ENCODE measurements at regions not wholly inside any gene's neighbourhood (a gene's known extent, or its start where the extent isn't known, plus 50 kb on each side); places are given as distances from the start of the nearest gene placed in this dataset.
A peak's percentile ranks its signal among the peaks of the same experiment; 100 is the strongest.

- H3K4me3 ChIP-seq, result no peak overlapping the region
- POLR2A ChIA-PET, result interaction anchor here (0.5 kb wide), 1 partner anchor 20 kb away, joined by 3 read pairs; no protein-coding TSS in a partner anchor
- no peak overlapping the region for H3K4me2 ChIP-seq
- WGBS (ENCODE audit: missing lambda C conversion rate), result 15% methylated on average over 6 of the region's 6 CpGs
- TF ChIP-seq FOSB (CRISPR knock-in tag; IDR thresholded peaks at IDR 0.05) (no peak), POLR2AphosphoS2 (conservative IDR thresholded peaks at IDR 0.05; ENCODE audit: low read length) (no peak), CBX8 (IDR thresholded peaks at IDR 0.05) (no peak), CBX2 (IDR thresholded peaks at IDR 0.05; ENCODE audit: borderline replicate concordance, low read depth) (no peak), E2F6 (IDR thresholded peaks at IDR 0.05; ENCODE audit: borderline replicate concordance, low read depth) (no peak), JUN (IDR thresholded peaks at IDR 0.05) (no peak), PHF8 (IDR thresholded peaks at IDR 0.05; ENCODE audit: borderline replicate concordance, low read depth) (no peak), RFX5 (IDR thresholded peaks at IDR 0.05) (no peak), ZC3H11A (IDR thresholded peaks at IDR 0.05) (no peak), TP53 (CRISPR knock-in tag; IDR thresholded peaks at IDR 0.05) (no peak), ESRRA (IDR thresholded peaks at IDR 0.05; ENCODE audit: borderline replicate concordance, low read length) (no peak), JUNB (IDR thresholded peaks at IDR 0.05) (no peak), ATOH8 (CRISPR knock-in tag; IDR thresholded peaks at IDR 0.05; ENCODE audit: low read depth) (no peak), HOXB13 (CRISPR knock-in tag; IDR thresholded peaks at IDR 0.05; ENCODE audit: low read depth) (no peak), HDAC2 (IDR thresholded peaks at IDR 0.05) (no peak), MAFK (IDR thresholded peaks at IDR 0.05; ENCODE audit: partially characterized antibody) (no peak)
- DNase-seq (ENCODE audit: low read depth in 1 of 2, low spot score in 1 of 2) (no peak), ATAC-seq (no peak), FAIRE-seq (peak; percentile 13)
- H3K9me3 ChIP-seq, result no peaks in the 10 kb centered on the region
- no peaks in the 10 kb centered on the region for H3K4me1 ChIP-seq
- no peak overlapping the region for H3K27ac ChIP-seq
- CTCF ChIA-PET, result interaction anchor here (0.7 to 1.8 kb wide), 3 partner anchors 10 to 531 kb away, joined by 3 to 4 read pairs (median 3); no protein-coding TSS in a partner anchor
Observed at GRCh38 chr19:32038961-32039360, 306.4 kb upstream of the ZNF507 start.

GRCh38 chr19:32039440-32039839, 306.0 kb upstream of the ZNF507 start:
- CTCF ChIA-PET, result interaction anchor here (0.6 to 1.8 kb wide), 3 partner anchors 12 to 530 kb away, joined by 3 to 4 read pairs (median 3); no protein-coding TSS in a partner anchor
- Histone ChIP-seq H3K4me2 (no peak overlapping the region), H3K4me1 (no peaks in the 10 kb centered on the region), H3K27ac (no peak overlapping the region), H3K4me3 (no peak overlapping the region), H3K9me3 (no peaks in the 10 kb centered on the region)
- DNase-seq (ENCODE audit: low read depth in 1 of 2, low spot score in 1 of 2), result no peak
- POLR2A ChIA-PET, result no interaction called here
- no peak for ATAC-seq
- WGBS (ENCODE audit: missing lambda C conversion rate), result 42% methylated on average over 13 of the region's 13 CpGs
- FAIRE-seq, result peak; percentile 7
- TF ChIP-seq CTCF (IDR thresholded peaks at IDR 0.05), result no peak
- TF ChIP-seq MAZ (IDR thresholded peaks at IDR 0.05; ENCODE audit: borderline replicate concordance, low read depth, low read length), result no peak
- no peak for TF ChIP-seq RCOR1 (IDR thresholded peaks at IDR 0.05; ENCODE audit: low read depth, low read length)
- no peak for TF ChIP-seq KDM5A (IDR thresholded peaks at IDR 0.05)
- TF ChIP-seq ZNF302 (CRISPR knock-in tag; IDR thresholded peaks at IDR 0.05), result no peak
- TF ChIP-seq JUN (IDR thresholded peaks at IDR 0.05), result no peak
- no peak for TF ChIP-seq PHF8 (IDR thresholded peaks at IDR 0.05; ENCODE audit: borderline replicate concordance, low read depth)
- TF ChIP-seq HEYL (CRISPR knock-in tag; IDR thresholded peaks at IDR 0.05), result no peak
- TF ChIP-seq ATOH8 (CRISPR knock-in tag; IDR thresholded peaks at IDR 0.05; ENCODE audit: low read depth), result no peak

Data from A549 (cell line).